PC-3 (cell line): ENCODE measurements at regions not wholly inside any gene's neighbourhood (a gene's known extent, or its start where the extent isn't known, plus 50 kb on each side); places are given as distances from the start of the nearest gene placed in this dataset.

Experiments
- CTCF ChIP-seq: fragments of 300-600 bp; sonication (generic); conservative IDR thresholded peaks from 2 replicates; pipeline ENCODE4 v1.5.1; 2017; ENCODE audit warnings: antibody characterized with exemption, low read depth, mild to moderate bottlenecking, low read length
- EZH2 ChIP-seq: fragments of 300-600 bp; sonication (generic); IDR thresholded peaks from one replicate; pipeline ENCODE4 v1.6.1; 2017; ENCODE audit warnings: antibody characterized with exemption, mild to moderate bottlenecking, low read length; ENCODE audit not compliant: unreplicated experiment

- TF ChIP-seq CTCF, result no peak
- TF ChIP-seq EZH2, result no peak
Observed at GRCh38 chr6:159358562-159358961, 189.4 kb downstream of the FNDC1 start.
